KOPT-K1 (cell line): ENCODE measurements at regions not wholly inside any gene's neighbourhood (a gene's known extent, or its start where the extent isn't known, plus 50 kb on each side); places are given as distances from the start of the nearest gene placed in this dataset.
"Not testable (repeated sequence)": the region's sequence is repeated elsewhere in the genome, so short reads cannot be mapped to it uniquely, and the experiment has no call there.

Experiments
- H3K27ac ChIP-seq: fragments of 200-600 bp; sonication (generic); 2 replicates; pipeline ENCODE4 v1.5.1; 2016; ENCODE audit warnings: antibody characterized with exemption, mild to moderate bottlenecking, low read depth, low read length; ENCODE audit not compliant: poor library complexity, severe bottlenecking
- H3K36me3 ChIP-seq: fragments of 200-600 bp; sonication (generic); 2 replicates; pipeline ENCODE4 v1.5.1; 2017; ENCODE audit warnings: antibody characterized with exemption, mild to moderate bottlenecking, low read length, moderate library complexity; ENCODE audit not compliant: insufficient read depth
- H3K9me3 ChIP-seq: fragments of 200-600 bp; sonication (generic); 2 replicates; pipeline ENCODE4 v1.5.1; 2017; ENCODE audit warnings: antibody characterized with exemption, low read length, mild to moderate bottlenecking; ENCODE audit not compliant: insufficient read depth, poor library complexity, severe bottlenecking

- H3K9me3 ChIP-seq: peaks cover 7% of the 10 kb centered on the region
- H3K36me3 ChIP-seq: no peaks in the 10 kb centered on the region
- no peak overlapping the region for H3K27ac ChIP-seq
Measured at GRCh38 chr4:134145369-134145768, 56.2 kb downstream of the PABPC4L start.

- H3K36me3 ChIP-seq: no peaks in the 10 kb centered on the region
- H3K27ac ChIP-seq: no peak overlapping the region
- H3K9me3 ChIP-seq: peaks cover 7% of the 10 kb centered on the region
Measured at GRCh38 chr4:134144337-134144736, 57.3 kb downstream of the PABPC4L start.

GRCh38 chr4:134141728-134142127 lies 59.9 kb downstream of the PABPC4L start:
- Histone ChIP-seq H3K27ac (no peak overlapping the region), H3K36me3 (no peaks in the 10 kb centered on the region), H3K9me3 (peaks cover 5% of the 10 kb centered on the region)

GRCh38 chr4:134139188-134139587 lies 62.4 kb downstream of the PABPC4L start:
- Histone ChIP-seq H3K9me3 (no peaks in the 10 kb centered on the region), H3K36me3 (no peaks in the 10 kb centered on the region), H3K27ac (no peak overlapping the region)

- no peaks in the 10 kb centered on the region for H3K9me3 ChIP-seq
- H3K27ac ChIP-seq: no peak overlapping the region
- no peaks in the 10 kb centered on the region for H3K36me3 ChIP-seq
Measured at GRCh38 chr4:134132086-134132783, 69.4 kb downstream of the PABPC4L start.

GRCh38 chr4:134126955-134127354 lies 74.6 kb downstream of the PABPC4L start:
- Histone ChIP-seq H3K27ac (no peak overlapping the region), H3K36me3 (no peaks in the 10 kb centered on the region), H3K9me3 (no peaks in the 10 kb centered on the region)

GRCh38 chr4:134126000-134126560 lies 75.5 kb downstream of the PABPC4L start:
- Histone ChIP-seq H3K27ac (no peak overlapping the region), H3K9me3 (no peaks in the 10 kb centered on the region), H3K36me3 (no peaks in the 10 kb centered on the region)

GRCh38 chr4:134122903-134123302 lies 78.7 kb downstream of the PABPC4L start:
- Histone ChIP-seq H3K27ac (no peak overlapping the region), H3K36me3 (no peaks in the 10 kb centered on the region), H3K9me3 (no peaks in the 10 kb centered on the region)

- H3K36me3 ChIP-seq: no peaks in the 10 kb centered on the region
- H3K9me3 ChIP-seq: no peaks in the 10 kb centered on the region
- H3K27ac ChIP-seq: no peak overlapping the region
Measured at GRCh38 chr4:134117392-134118183, 84.0 kb downstream of the PABPC4L start.

- H3K9me3 ChIP-seq: no peaks in the 10 kb centered on the region
- no peak overlapping the region for H3K27ac ChIP-seq
- H3K36me3 ChIP-seq: no peaks in the 10 kb centered on the region
Measured at GRCh38 chr4:134089885-134090284, 111.7 kb downstream of the PABPC4L start.

GRCh38 chr4:134085496-134085895 lies 116.1 kb downstream of the PABPC4L start:
- Histone ChIP-seq H3K27ac (no peak overlapping the region), H3K36me3 (no peaks in the 10 kb centered on the region), H3K9me3 (no peaks in the 10 kb centered on the region)

GRCh38 chr4:134079085-134079484 lies 122.5 kb downstream of the PABPC4L start:
- H3K36me3 ChIP-seq, H3K9me3 ChIP-seq: not testable (repeated sequence)
- peak overlapping the region; percentile 55 for H3K27ac ChIP-seq

- Histone ChIP-seq H3K36me3 (no peaks in the 10 kb centered on the region), H3K27ac (peak overlapping the region; percentile 55), H3K9me3 (no peaks in the 10 kb centered on the region)
Measured at GRCh38 chr4:134078230-134078914, 123.2 kb downstream of the PABPC4L start.

- Histone ChIP-seq H3K9me3 (no peaks in the 10 kb centered on the region), H3K27ac (no peak overlapping the region)
Measured at GRCh38 chr4:134073711-134074110, 127.9 kb downstream of the PABPC4L start.

GRCh38 chr4:134072137-134072536 lies 129.5 kb downstream of the PABPC4L start:
- Histone ChIP-seq H3K9me3 (no peaks in the 10 kb centered on the region), H3K27ac (no peak overlapping the region), H3K36me3 (no peaks in the 10 kb centered on the region)

More at GRCh38 chr4:134073711-134074110, 127.9 kb downstream of the PABPC4L start:
- no peaks in the 10 kb centered on the region for H3K36me3 ChIP-seq
